ENCODE measurements at regions not wholly inside any gene's neighbourhood (a gene's known extent, or its start where the extent isn't known, plus 50 kb on each side); places are given as distances from the start of the nearest gene placed in this dataset.
A peak's percentile ranks its signal among the peaks of the same experiment; 100 is the strongest.

- TF ChIP-seq, protein P1, sequence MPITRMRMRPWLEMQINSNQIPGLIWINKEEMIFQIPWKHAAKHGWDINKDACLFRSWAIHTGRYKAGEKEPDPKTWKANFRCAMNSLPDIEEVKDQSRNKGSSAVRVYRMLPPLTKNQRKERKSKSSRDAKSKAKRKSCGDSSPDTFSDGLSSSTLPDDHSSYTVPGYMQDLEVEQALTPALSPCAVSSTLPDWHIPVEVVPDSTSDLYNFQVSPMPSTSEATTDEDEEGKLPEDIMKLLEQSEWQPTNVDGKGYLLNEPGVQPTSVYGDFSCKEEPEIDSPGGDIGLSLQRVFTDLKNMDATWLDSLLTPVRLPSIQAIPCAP (CRISPR knock-in tag; IDR thresholded peaks at IDR 0.05): no peak
These were observed 104.4 kb upstream of the PRB2 start (continued) for GRCh38 chr12:11499806-11500187.

GRCh38 chr12:11500188-11500860, 105.0 kb upstream of the PRB2 start:
- POLR2A ChIA-PET: interaction anchor here (0.6 kb wide), 1 partner anchor 1211 kb away, joined by 5 read pairs; no protein-coding TSS in a partner anchor
- ATAC-seq: peak; percentile 90
- TF ChIP-seq TCF7 (CRISPR knock-in tag; IDR thresholded peaks at IDR 0.05; ENCODE audit: low read depth) (peak; percentile 99), AR (CRISPR knock-in tag; IDR thresholded peaks at IDR 0.05) (no peak), MYBL2 (CRISPR knock-in tag; IDR thresholded peaks at IDR 0.05) (peak; percentile 100), PRRX2 (CRISPR knock-in tag; IDR thresholded peaks at IDR 0.05) (peak; percentile 90; the same call in 1 of the 2 replicates), MXD4 (CRISPR knock-in tag; IDR thresholded peaks at IDR 0.05; ENCODE audit: borderline replicate concordance) (peak; percentile 92), NFATC4 (CRISPR knock-in tag; IDR thresholded peaks at IDR 0.05) (no peak), ZBTB21 (CRISPR knock-in tag; IDR thresholded peaks at IDR 0.05; ENCODE audit: borderline replicate concordance) (peak; percentile 99), CREB1 (CRISPR knock-in tag; IDR thresholded peaks at IDR 0.05) (peak; percentile 99), ZNF317 (CRISPR knock-in tag; IDR thresholded peaks at IDR 0.05; ENCODE audit: borderline replicate concordance, low read depth) (peak; percentile 92), ZNF121 (CRISPR knock-in tag; IDR thresholded peaks at IDR 0.05) (peak; percentile 68), JAZF1 (CRISPR knock-in tag; IDR thresholded peaks at IDR 0.05) (no peak), FOXP4 (CRISPR knock-in tag; IDR thresholded peaks at IDR 0.05) (peak; percentile 100), NR3C1 (CRISPR knock-in tag; conservative IDR thresholded peaks at IDR 0.05; ENCODE audit: low read depth) (peak; percentile 100), GABPB1 (CRISPR knock-in tag; IDR thresholded peaks at IDR 0.05) (peak; percentile 80), ZBTB43 (CRISPR knock-in tag; IDR thresholded peaks at IDR 0.05) (peak; percentile 100), ZNF416 (CRISPR knock-in tag; IDR thresholded peaks at IDR 0.05) (0 out of 2 replicates have a peak, but pooled peaks have one; percentile 67)
- TF ChIP-seq, protein P2, sequence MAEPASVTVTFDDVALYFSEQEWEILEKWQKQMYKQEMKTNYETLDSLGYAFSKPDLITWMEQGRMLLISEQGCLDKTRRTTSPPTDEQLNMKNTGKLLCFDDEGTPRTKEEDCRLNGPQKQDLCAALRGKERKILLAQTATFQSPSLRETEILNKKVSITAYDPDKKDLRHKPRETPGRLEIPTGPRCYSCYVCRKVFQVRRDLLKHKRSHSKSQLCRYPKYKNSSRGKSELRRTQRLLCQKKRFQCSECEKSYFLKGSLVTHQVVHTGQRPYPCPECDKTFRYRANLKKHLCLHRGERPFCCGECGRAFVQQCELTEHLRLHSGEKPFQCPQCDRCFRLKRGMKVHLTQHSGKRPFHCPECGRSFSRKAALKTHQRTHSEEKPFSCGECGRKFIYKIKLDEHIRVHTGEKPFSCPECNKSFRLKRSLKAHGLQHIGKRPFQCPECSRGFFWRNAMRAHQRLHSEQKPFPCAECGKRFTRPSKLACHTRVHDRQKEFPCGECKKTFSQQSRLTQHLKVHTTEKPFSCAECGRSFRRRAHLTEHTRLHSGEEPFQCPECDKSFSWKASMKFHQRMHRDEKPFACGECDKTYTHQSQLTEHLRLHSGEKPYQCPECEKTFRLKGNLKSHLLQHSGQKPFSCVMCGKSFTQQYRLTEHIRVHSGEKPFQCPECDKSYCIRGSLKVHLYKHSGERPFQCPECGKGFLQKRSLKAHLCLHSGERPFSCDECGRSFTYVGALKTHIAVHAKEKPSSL (CRISPR knock-in tag; conservative IDR thresholded peaks at IDR 0.05): peak; percentile 74; the same call in 1 of the 2 replicates
- TF ChIP-seq, protein P3, sequence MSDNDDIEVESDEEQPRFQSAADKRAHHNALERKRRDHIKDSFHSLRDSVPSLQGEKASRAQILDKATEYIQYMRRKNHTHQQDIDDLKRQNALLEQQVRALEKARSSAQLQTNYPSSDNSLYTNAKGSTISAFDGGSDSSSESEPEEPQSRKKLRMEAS (CRISPR knock-in tag; IDR thresholded peaks at IDR 0.05): peak; percentile 98
- TF ChIP-seq, protein P4, sequence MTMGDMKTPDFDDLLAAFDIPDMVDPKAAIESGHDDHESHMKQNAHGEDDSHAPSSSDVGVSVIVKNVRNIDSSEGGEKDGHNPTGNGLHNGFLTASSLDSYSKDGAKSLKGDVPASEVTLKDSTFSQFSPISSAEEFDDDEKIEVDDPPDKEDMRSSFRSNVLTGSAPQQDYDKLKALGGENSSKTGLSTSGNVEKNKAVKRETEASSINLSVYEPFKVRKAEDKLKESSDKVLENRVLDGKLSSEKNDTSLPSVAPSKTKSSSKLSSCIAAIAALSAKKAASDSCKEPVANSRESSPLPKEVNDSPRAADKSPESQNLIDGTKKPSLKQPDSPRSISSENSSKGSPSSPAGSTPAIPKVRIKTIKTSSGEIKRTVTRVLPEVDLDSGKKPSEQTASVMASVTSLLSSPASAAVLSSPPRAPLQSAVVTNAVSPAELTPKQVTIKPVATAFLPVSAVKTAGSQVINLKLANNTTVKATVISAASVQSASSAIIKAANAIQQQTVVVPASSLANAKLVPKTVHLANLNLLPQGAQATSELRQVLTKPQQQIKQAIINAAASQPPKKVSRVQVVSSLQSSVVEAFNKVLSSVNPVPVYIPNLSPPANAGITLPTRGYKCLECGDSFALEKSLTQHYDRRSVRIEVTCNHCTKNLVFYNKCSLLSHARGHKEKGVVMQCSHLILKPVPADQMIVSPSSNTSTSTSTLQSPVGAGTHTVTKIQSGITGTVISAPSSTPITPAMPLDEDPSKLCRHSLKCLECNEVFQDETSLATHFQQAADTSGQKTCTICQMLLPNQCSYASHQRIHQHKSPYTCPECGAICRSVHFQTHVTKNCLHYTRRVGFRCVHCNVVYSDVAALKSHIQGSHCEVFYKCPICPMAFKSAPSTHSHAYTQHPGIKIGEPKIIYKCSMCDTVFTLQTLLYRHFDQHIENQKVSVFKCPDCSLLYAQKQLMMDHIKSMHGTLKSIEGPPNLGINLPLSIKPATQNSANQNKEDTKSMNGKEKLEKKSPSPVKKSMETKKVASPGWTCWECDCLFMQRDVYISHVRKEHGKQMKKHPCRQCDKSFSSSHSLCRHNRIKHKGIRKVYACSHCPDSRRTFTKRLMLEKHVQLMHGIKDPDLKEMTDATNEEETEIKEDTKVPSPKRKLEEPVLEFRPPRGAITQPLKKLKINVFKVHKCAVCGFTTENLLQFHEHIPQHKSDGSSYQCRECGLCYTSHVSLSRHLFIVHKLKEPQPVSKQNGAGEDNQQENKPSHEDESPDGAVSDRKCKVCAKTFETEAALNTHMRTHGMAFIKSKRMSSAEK (CRISPR knock-in tag; IDR thresholded peaks at IDR 0.05; ENCODE audit: borderline replicate concordance): no peak

More at GRCh38 chr12:11500188-11500860, 105.0 kb upstream of the PRB2 start:
- CTCF ChIA-PET: interaction anchor here (0.7 to 2.1 kb wide), 14 partner anchors 8 to 729 kb away, joined by 3 to 21 read pairs (median 4); no protein-coding TSS in a partner anchor
- H3K4me1 Mint-ChIP-seq: peaks cover 9% of the 10 kb centered on the region
- H3K9me3 Mint-ChIP-seq: no peaks in the 10 kb centered on the region
- no peaks in the 10 kb centered on the region for H3K36me3 Mint-ChIP-seq
- H3K27me3 Mint-ChIP-seq (ENCODE audit: low read depth): peaks cover 53% of the 10 kb centered on the region
- no peak overlapping the region for H3K27ac Mint-ChIP-seq
- peak; percentile 95 for DNase-seq (ENCODE audit: low spot score)
- H3K4me3 Mint-ChIP-seq: peak overlapping the region; percentile 55

Measured in WTC11 (cell line).